Duodenal mucosa (tissue), 2 donors: ENCODE measurements at regions not wholly inside any gene's neighbourhood (a gene's known extent, or its start where the extent isn't known, plus 50 kb on each side); places are given as distances from the start of the nearest gene placed in this dataset.
"Not testable (repeated sequence)": the region's sequence is repeated elsewhere in the genome, so short reads cannot be mapped to it uniquely, and the experiment has no call there.

Source experiments
- H3K27ac ChIP-seq: one replicate; pipeline ENCODE4 v1.7.0; 2013; ENCODE audit warnings: low read depth, low read length
- H3K27me3 ChIP-seq, 2 donors: one replicate each; pipeline ENCODE4 v1.7.0; 2013; ENCODE audit warnings: low read length in 2 of 2, control low read depth in 1 of 2; ENCODE audit not compliant: insufficient read depth in 2 of 2, control insufficient read depth in 1 of 2
- H3K36me3 ChIP-seq, 2 donors: one replicate each; pipeline ENCODE4 v1.7.0; 2013; ENCODE audit warnings: low read length in 2 of 2, control low read depth in 1 of 2; ENCODE audit not compliant: insufficient read depth in 2 of 2, control insufficient read depth in 1 of 2
- H3K4me1 ChIP-seq, 2 donors: one replicate each; pipeline ENCODE4 v1.7.0; 2013; ENCODE audit warnings: low read length in 2 of 2, control low read depth in 1 of 2; ENCODE audit not compliant: insufficient read depth in 2 of 2, control insufficient read depth in 1 of 2
- H3K4me3 ChIP-seq, 2 donors: one replicate each; pipeline ENCODE4 v1.7.0; 2013; ENCODE audit warnings: low read length in 2 of 2, low read depth in 1 of 2
- H3K9ac ChIP-seq, 2 donors: one replicate each; pipeline ENCODE4 v1.7.0; 2013; ENCODE audit warnings: low read length in 2 of 2, low read depth in 1 of 2
- H3K9me3 ChIP-seq, 2 donors: one replicate each; pipeline ENCODE4 v1.7.0; 2013; ENCODE audit warnings: low read length in 2 of 2, control low read depth in 1 of 2; ENCODE audit not compliant: control insufficient read depth in 1 of 2

DNA sequence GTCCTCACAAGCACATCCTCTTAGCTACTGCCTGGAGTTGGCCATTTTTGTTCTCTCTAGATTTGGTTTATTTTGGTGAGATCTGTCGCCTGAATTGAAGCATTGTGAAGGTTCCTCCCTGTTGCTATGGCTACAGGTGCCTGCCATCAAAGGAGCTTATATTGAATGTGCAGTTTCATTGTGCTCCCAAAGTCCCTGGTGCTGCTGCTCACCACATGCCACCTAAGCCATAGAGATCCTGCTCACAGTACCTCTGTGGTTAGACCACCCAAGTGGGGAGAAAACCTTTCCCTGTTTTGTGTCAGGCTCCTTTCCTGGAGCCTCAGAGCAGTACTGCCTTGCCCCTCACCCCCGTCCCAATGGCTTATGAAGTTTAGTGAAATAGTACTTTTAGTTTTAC lies 383.4 kb downstream of the TMEM38B start:
- Histone ChIP-seq H3K27me3 (no peaks in the 10 kb centered on the region), H3K36me3 (no peaks in the 10 kb centered on the region), H3K9me3 (no peaks in the 10 kb centered on the region), H3K4me3 (no peak overlapping the region), H3K9ac (no peak overlapping the region), H3K4me1 (no peaks in the 10 kb centered on the region), H3K27ac (no peak overlapping the region)

DNA sequence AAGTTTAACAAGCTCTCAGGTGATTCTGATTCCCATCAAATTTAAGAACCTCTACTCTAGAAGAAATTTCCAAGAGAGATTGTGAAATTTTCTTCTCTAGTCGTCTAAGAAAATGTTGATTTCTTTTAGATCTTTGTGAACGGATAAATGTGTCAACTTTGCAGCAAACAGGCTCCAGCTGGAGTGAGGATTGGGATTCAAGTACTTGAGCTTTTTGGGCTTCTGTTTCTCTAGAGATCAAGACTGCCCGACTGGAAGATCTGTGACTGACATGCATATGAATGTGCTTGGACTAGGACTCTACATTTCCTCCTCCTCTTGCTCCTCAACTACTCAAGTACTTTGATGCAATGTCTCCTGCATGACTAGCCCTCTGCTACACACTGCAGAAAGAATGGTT lies 388.3 kb downstream of the TMEM38B start:
- H3K9me3 ChIP-seq = no peaks in the 10 kb centered on the region

DNA sequence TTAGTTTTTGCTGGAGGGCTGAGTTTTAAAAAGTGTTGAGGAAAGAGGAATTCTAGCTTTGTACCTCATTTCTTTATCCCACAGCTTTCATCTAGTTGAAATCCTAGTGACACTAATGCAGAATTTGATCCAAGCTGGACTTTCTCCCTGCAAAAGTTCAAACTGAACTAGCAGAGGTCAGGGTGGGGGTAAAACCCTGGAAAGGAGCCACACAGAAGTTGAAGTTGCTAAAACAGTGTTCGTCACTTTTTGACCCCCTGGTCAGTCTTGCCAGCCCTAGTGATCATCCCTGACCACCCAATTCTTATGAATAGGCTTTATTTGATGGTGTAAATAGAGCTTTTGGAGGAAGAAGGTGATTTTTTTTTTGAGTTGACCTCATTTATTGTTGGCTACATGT lies 390.4 kb downstream of the TMEM38B start:
- no peak overlapping the region for H3K9ac ChIP-seq

More for the DNA sequence above, 388.3 kb downstream of the TMEM38B start:
- Histone ChIP-seq H3K27me3 (no peaks in the 10 kb centered on the region), H3K4me3 (no peak overlapping the region), H3K36me3 (no peaks in the 10 kb centered on the region), H3K27ac (no peak overlapping the region), H3K9ac (no peak overlapping the region), H3K4me1 (no peaks in the 10 kb centered on the region)

DNA sequence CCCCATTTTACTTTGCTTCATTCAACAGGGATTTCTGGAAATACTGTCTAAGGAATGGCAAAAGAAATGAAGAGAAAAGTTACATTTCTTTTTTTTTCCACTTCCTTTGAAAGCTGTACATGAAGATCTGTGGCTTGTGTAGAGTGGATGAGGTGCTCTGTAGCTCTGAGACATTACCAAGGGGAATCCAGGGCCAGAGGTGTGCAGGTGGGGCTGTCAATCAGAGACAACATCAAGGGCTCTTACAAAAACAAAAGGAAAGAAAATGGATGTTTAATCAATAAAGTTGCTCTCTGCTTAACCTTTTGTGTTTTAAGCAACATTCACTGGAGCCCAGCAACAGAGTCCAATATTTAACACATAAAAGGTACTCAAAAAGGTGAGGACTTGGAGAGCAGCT lies 391.1 kb downstream of the TMEM38B start:
- Histone ChIP-seq H3K27me3 (no peaks in the 10 kb centered on the region), H3K36me3 (no peaks in the 10 kb centered on the region), H3K4me1 (no peaks in the 10 kb centered on the region), H3K27ac (no peak overlapping the region), H3K4me3 (no peak overlapping the region), H3K9ac (no peak overlapping the region), H3K9me3 (no peaks in the 10 kb centered on the region)

More for the DNA sequence above, 390.4 kb downstream of the TMEM38B start:
- no peaks in the 10 kb centered on the region for H3K9me3 ChIP-seq
- H3K4me3 ChIP-seq = no peak overlapping the region
- H3K4me1 ChIP-seq = no peaks in the 10 kb centered on the region
- H3K36me3 ChIP-seq = no peaks in the 10 kb centered on the region
- H3K27me3 ChIP-seq = no peaks in the 10 kb centered on the region
- no peak overlapping the region for H3K27ac ChIP-seq

DNA sequence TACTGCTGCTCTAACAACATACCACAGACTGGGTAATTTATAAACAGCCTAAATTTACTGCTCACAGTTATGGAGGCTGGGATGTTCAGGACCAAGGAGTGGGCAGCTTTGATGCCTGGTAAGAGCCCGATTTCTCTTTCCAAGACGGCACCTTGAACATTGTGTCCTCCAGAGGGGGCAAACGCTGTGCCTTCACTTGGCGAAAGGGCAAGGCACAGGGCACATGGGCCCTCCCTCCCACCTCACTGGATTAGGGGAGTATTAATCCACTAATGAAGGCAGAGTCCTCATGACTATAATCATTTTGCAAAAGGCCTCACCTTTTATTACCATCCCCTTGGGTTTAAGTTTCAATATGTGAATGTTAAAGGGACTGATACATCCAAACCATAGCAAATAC lies 397.7 kb downstream of the TMEM38B start:
- Histone ChIP-seq H3K9ac (no peak overlapping the region), H3K4me3 (no peak overlapping the region), H3K36me3 (no peaks in the 10 kb centered on the region), H3K27me3 (no peaks in the 10 kb centered on the region), H3K9me3 (no peaks in the 10 kb centered on the region), H3K27ac (no peak overlapping the region), H3K4me1 (no peaks in the 10 kb centered on the region)

DNA sequence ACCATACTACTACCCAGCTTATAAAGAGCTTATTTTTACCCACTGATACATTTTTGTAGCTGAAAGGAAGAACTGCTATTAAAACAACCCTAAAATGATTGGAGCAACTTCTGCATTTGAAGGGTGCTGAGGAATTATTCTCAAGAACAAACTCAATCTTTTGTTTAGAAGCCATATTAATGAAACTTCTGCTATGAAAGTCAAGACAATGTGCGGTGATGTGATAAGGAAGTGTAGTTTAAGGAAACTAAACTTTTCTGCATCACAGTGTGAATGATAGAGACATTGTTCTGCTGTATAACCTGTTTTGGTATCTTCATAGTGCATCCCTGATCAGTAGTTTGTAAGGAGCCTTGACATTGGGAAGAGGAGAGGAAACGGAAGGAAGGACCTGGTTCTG lies 408.5 kb downstream of the TMEM38B start:
- Histone ChIP-seq H3K27me3 (no peaks in the 10 kb centered on the region), H3K9ac (no peak overlapping the region), H3K27ac (no peak overlapping the region), H3K4me1 (no peaks in the 10 kb centered on the region), H3K4me3 (no peak overlapping the region), H3K9me3 (no peaks in the 10 kb centered on the region), H3K36me3 (no peaks in the 10 kb centered on the region)

DNA sequence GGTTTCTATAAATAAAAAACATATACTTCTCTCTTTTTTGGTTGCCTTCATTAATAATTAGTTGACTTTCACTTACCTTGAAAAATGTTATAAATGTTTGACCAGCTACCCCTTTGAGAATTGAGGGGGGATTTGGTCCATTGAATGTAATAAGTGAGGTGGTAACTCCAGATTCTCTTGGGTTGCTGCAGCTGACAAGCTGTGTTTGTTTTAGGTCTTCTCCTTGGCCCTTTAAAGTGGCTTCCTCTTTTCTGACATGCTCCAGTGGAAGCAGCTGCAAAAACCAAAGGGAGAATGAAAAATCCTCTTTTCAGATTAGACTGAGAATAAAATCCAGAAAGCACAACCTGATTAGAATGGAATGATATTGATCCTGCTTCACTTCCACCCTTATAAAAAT lies 410.5 kb downstream of the TMEM38B start:
- H3K4me1 ChIP-seq = no peaks in the 10 kb centered on the region
- H3K27me3 ChIP-seq = no peaks in the 10 kb centered on the region
- H3K4me3 ChIP-seq = no peak overlapping the region
- no peaks in the 10 kb centered on the region for H3K36me3 ChIP-seq
- H3K27ac ChIP-seq = no peak overlapping the region
- H3K9ac ChIP-seq = no peak overlapping the region
- no peaks in the 10 kb centered on the region for H3K9me3 ChIP-seq

DNA sequence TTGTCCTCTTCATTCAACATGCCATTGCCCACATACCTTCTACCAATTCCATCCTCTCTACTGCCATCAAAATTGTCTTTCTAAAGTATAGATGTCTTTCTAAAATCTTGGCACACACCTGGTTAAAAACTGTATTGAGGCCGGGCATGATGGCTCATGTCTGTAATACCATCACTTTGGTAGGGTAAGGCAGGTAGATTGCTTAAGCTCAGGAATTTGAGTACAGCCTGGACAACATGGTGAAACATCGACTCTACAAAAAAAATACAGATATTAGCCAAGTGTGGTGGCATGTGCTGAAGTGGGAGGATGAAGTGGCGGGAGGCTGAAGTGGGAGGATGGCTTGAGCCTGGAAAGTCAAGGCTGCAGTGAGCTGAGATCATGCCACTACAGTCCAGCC lies 412.1 kb downstream of the TMEM38B start:
- no peaks in the 10 kb centered on the region for H3K36me3 ChIP-seq
- no peak overlapping the region for H3K27ac ChIP-seq
- H3K9me3 ChIP-seq = no peaks in the 10 kb centered on the region
- no peaks in the 10 kb centered on the region for H3K4me1 ChIP-seq
- H3K9ac ChIP-seq = no peak overlapping the region
- H3K27me3 ChIP-seq = no peaks in the 10 kb centered on the region
- H3K4me3 ChIP-seq = no peak overlapping the region

DNA sequence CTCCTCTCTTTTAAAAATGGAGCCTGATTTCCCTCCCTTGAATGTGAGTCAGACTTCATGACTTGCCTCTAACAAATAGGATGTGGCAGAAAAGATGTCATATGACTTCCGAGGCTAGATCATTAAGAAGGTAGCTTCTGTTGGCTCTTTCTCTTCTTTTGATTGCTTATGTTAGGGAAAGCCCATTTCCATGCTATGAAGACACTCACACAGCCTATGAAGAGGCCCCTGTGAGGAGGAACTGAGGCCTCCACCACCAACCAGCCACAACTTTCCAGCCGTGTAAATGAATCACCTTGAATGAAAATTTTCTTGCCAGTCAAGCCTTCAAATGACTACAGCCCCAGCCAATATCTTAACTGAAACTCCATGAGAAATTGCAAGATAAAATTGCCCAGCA lies 413.4 kb downstream of the TMEM38B start:
- no peaks in the 10 kb centered on the region for H3K9me3 ChIP-seq
- H3K36me3 ChIP-seq = no peaks in the 10 kb centered on the region
- H3K27me3 ChIP-seq = no peaks in the 10 kb centered on the region
- no peaks in the 10 kb centered on the region for H3K4me1 ChIP-seq
- H3K27ac ChIP-seq = no peak overlapping the region
- H3K9ac ChIP-seq = no peak overlapping the region
- H3K4me3 ChIP-seq = no peak overlapping the region

DNA sequence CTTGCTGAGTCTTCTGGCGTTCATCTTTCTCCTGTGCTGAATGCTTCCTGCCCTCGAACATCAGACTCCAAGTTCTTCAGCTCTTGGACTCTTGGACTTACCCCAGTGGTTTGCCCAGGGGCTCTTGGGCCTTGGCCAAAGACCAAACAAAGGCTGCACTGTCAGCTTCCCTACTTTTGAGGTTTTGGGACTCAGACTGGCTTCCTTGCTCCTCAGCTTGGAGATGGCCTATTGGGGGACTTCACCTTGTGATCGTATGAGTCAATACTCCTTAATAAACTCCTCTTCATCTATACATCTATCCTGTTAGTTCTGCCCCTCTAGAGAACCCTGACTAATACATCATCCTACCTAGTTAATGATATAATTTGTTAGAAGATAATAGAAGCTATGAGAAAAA lies 415.4 kb downstream of the TMEM38B start:
- H3K27me3 ChIP-seq, H3K36me3 ChIP-seq, H3K9ac ChIP-seq: not testable (repeated sequence)

DNA sequence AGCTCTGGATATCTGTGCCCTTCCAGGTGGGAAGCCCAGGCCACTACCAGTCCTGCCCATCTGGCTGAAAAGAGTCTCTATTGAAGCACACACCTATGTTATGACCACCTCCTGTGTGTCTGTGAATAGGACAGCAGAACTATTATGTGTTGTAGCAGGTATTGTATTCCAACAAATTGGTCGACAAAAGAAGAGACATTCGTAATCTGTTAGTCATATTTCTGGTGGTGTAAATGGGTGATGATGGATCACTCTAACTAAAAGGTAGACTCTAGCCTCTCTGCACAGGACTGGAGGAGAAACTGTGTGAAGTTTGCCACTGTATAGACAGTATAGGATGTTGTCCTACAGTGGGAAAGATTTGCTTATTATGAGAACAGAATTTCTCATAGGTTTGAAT lies 416.1 kb downstream of the TMEM38B start:
- H3K4me3 ChIP-seq = no peak overlapping the region
- H3K36me3 ChIP-seq = no peaks in the 10 kb centered on the region
- H3K27me3 ChIP-seq = no peaks in the 10 kb centered on the region
- H3K27ac ChIP-seq = no peak overlapping the region
- H3K9ac ChIP-seq = no peak overlapping the region
- H3K9me3 ChIP-seq = no peaks in the 10 kb centered on the region
- no peaks in the 10 kb centered on the region for H3K4me1 ChIP-seq

More for the DNA sequence above, 415.4 kb downstream of the TMEM38B start:
- not testable (repeated sequence) for H3K9me3 ChIP-seq, H3K4me3 ChIP-seq, H3K4me1 ChIP-seq, H3K27ac ChIP-seq
